IMR-90 (cell line): ENCODE measurements at regions not wholly inside any gene's neighbourhood (a gene's known extent, or its start where the extent isn't known, plus 50 kb on each side); places are given as distances from the start of the nearest gene placed in this dataset.

Experiments
- ATAC-seq: fragments of 200-7000 bp; cut with Tn5 transposase; 2 replicates; pipeline ENCODE4 v1.9.1; 2020; ENCODE audit warnings: low read depth, mild to moderate bottlenecking, moderate library complexity
- BruUV-seq: library from RNA; stranded (reverse); fragments of 400-500 nt; replicated peaks from 2 replicates; lab custom pipeline; 2021; lab: Mats Ljungman, UMichigan
- CTCF ChIA-PET: fragments of 300-600 bp; formaldehyde crosslinking; extraction: SDS; loops from one replicate; lab custom pipeline; 2021; ENCODE audit warnings: antibody characterized with exemption; lab: Yijun Ruan, JAX
- POLR2A ChIA-PET: fragments of 300-600 bp; sonication (Branson Sonifier 250); formaldehyde crosslinking; loops from one replicate; lab custom pipeline; 2022; ENCODE audit warnings: antibody characterized with exemption; ENCODE audit not compliant: unreplicated experiment; lab: Charles Lee
- DNase-seq: peaks from one replicate; pipeline ENCODE4 v3.0.0; 2013
- H2AFZ ChIP-seq: replicated peaks from 2 replicates; pipeline ENCODE3; 2013; ENCODE audit warnings: low read length, mild to moderate bottlenecking; ENCODE audit not compliant: poor library complexity
- H2AK5ac ChIP-seq: 2 replicates; pipeline ENCODE4 v1.6.1; 2013; ENCODE audit warnings: low read depth, low read length, inconsistent platforms
- H2AK9ac ChIP-seq: replicated peaks from 2 replicates; pipeline ENCODE3; 2013; ENCODE audit warnings: mild to moderate bottlenecking, low read depth, low read length, moderate library complexity; ENCODE audit not compliant: poor library complexity
- H2BK120ac ChIP-seq: 2 replicates; pipeline ENCODE4 v1.6.1; 2013; ENCODE audit warnings: low read depth, low read length, inconsistent platforms
- H2BK15ac ChIP-seq: 3 replicates; pipeline ENCODE4 v1.6.1; 2013; ENCODE audit warnings: low read depth, low read length, inconsistent platforms
- H2BK20ac ChIP-seq: 2 replicates; pipeline ENCODE4 v1.6.1; 2013; ENCODE audit warnings: low read depth, mild to moderate bottlenecking, inconsistent platforms, low read length, moderate library complexity
- H2BK5ac ChIP-seq: 2 replicates; pipeline ENCODE4 v1.6.1; 2013; ENCODE audit warnings: mild to moderate bottlenecking, low read depth, low read length, inconsistent platforms; ENCODE audit not compliant: poor library complexity, severe bottlenecking
- H3K14ac ChIP-seq: replicated peaks from 2 replicates; pipeline ENCODE4 v1.6.1; 2013; ENCODE audit warnings: low read depth, low read length, inconsistent platforms
- H3K18ac ChIP-seq: 2 replicates; pipeline ENCODE4 v1.6.1; 2013; ENCODE audit warnings: low read depth, low read length, control low read depth
- H3K23ac ChIP-seq: 2 replicates; pipeline ENCODE4 v1.6.1; 2013; ENCODE audit warnings: low read depth, low read length, inconsistent platforms
- H3K27ac ChIP-seq: 2 replicates; pipeline ENCODE4 v1.5.1; 2013; ENCODE audit warnings: mild to moderate bottlenecking, control low read depth, low read length; ENCODE audit not compliant: insufficient read depth
- H3K27me3 ChIP-seq: 2 replicates; pipeline ENCODE4 v1.6.1; 2013; ENCODE audit warnings: low read length; ENCODE audit not compliant: control insufficient read depth, insufficient read depth
- H3K36me3 ChIP-seq: 2 replicates; pipeline ENCODE4 v1.6.1; 2013; ENCODE audit warnings: low read length, mixed read lengths; ENCODE audit not compliant: control insufficient read depth, insufficient read depth
- H3K4ac ChIP-seq: 2 replicates; pipeline ENCODE4 v1.6.1; 2013; ENCODE audit warnings: low read depth, low read length, inconsistent platforms
- H3K4me1 ChIP-seq: 2 replicates; pipeline ENCODE4 v1.6.1; 2013; ENCODE audit warnings: low read length, mixed read lengths; ENCODE audit not compliant: control insufficient read depth, insufficient read depth
- H3K4me2 ChIP-seq: 2 replicates; pipeline ENCODE4 v1.6.1; 2013; ENCODE audit warnings: low read depth, mild to moderate bottlenecking, control low read depth, low read length, moderate library complexity
- H3K4me3 ChIP-seq: 2 replicates; pipeline ENCODE4 v1.5.1; 2013; ENCODE audit warnings: low read depth, mild to moderate bottlenecking, control low read depth, low read length, moderate library complexity; ENCODE audit not compliant: insufficient read depth
- H3K56ac ChIP-seq: 2 replicates; pipeline ENCODE4 v1.6.1; 2013; ENCODE audit warnings: low read length, inconsistent platforms; ENCODE audit not compliant: insufficient read depth; ENCODE audit errors: extremely low read depth
- H3K79me1 ChIP-seq, 2 experiments: 2 replicates each; pipeline ENCODE4 v1.6.1; 2013; ENCODE audit warnings: low read length in 2 of 2, inconsistent platforms in 1 of 2, low read depth in 1 of 2
- H3K9ac ChIP-seq: 2 replicates; pipeline ENCODE4 v1.6.1; 2013; ENCODE audit warnings: low read depth, low read length, control low read depth
- H3K9me1 ChIP-seq: 2 replicates; pipeline ENCODE4 v1.6.1; 2013; ENCODE audit warnings: low read length, inconsistent platforms; ENCODE audit not compliant: insufficient read depth
- H3K9me3 ChIP-seq: 2 replicates; pipeline ENCODE4 v1.6.1; 2013; ENCODE audit warnings: low read length; ENCODE audit not compliant: control insufficient read depth, insufficient read depth
- H4K20me1 ChIP-seq: 2 replicates; pipeline ENCODE4 v1.6.1; 2013; ENCODE audit warnings: low read length, inconsistent platforms; ENCODE audit not compliant: insufficient read depth
- H4K5ac ChIP-seq: 2 replicates; pipeline ENCODE4 v1.6.1; 2013; ENCODE audit warnings: mild to moderate bottlenecking, low read depth, low read length, control low read depth
- H4K8ac ChIP-seq, 2 experiments: 2 replicates each; pipeline ENCODE4 v1.6.1; 2013; ENCODE audit warnings: low read depth in 2 of 2, low read length in 2 of 2, control low read depth in 1 of 2, inconsistent platforms in 1 of 2
- H4K91ac ChIP-seq: 2 replicates; pipeline ENCODE4 v1.6.1; 2013; ENCODE audit warnings: low read depth, low read length, inconsistent platforms; ENCODE audit not compliant: insufficient read depth
- BHLHE40 ChIP-seq: fragments of 150-350 bp; IDR thresholded peaks from 2 replicates; pipeline ENCODE4 v1.6.1; 2016; ENCODE audit warnings: mild to moderate bottlenecking, low read depth, low read length
- CEBPB ChIP-seq: IDR thresholded peaks from 2 replicates; pipeline ENCODE4 v1.6.1; 2012; ENCODE audit warnings: low read depth, low read length, improper control_type of control experiment
- CHD1 ChIP-seq: IDR thresholded peaks from 2 replicates; pipeline ENCODE4 v1.6.1; 2012; ENCODE audit warnings: low read depth, low read length, improper control_type of control experiment
- CTCF ChIP-seq: conservative IDR thresholded peaks from 2 replicates; pipeline ENCODE4 v1.5.1; 2012; ENCODE audit warnings: mild to moderate bottlenecking, low read depth, low read length, improper control_type of control experiment
- ELK1 ChIP-seq: fragments of 150-350 bp; IDR thresholded peaks from 2 replicates; pipeline ENCODE4 v1.6.1; 2016; ENCODE audit warnings: low read depth, mild to moderate bottlenecking, low read length, moderate library complexity, borderline replicate concordance
- MAFK ChIP-seq: IDR thresholded peaks from 2 replicates; pipeline ENCODE4 v1.6.1; 2012; ENCODE audit warnings: low read depth, low read length, improper control_type of control experiment
- MAZ ChIP-seq: IDR thresholded peaks from 2 replicates; pipeline ENCODE4 v1.6.1; 2012; ENCODE audit warnings: low read depth, mild to moderate bottlenecking, low read length, improper control_type of control experiment, moderate library complexity, borderline replicate concordance
- MXI1 ChIP-seq: IDR thresholded peaks from 2 replicates; pipeline ENCODE4 v1.6.1; 2012; ENCODE audit warnings: low read depth, mild to moderate bottlenecking, low read length, moderate library complexity, borderline replicate concordance
- NFE2L2 ChIP-seq: fragments of 150-350 bp; IDR thresholded peaks from 2 replicates; pipeline ENCODE4 v1.6.1; 2016; ENCODE audit warnings: low read depth, mild to moderate bottlenecking, low read length
- POLR2A ChIP-seq: IDR thresholded peaks from 2 replicates; pipeline ENCODE4 v1.6.1; 2012; ENCODE audit warnings: mild to moderate bottlenecking, low read depth, low read length
- RAD21 ChIP-seq: IDR thresholded peaks from 2 replicates; pipeline ENCODE4 v1.6.1; 2012; ENCODE audit warnings: low read length, improper control_type of control experiment
- RCOR1 ChIP-seq: IDR thresholded peaks from 2 replicates; pipeline ENCODE4 v1.6.1; 2012; ENCODE audit warnings: mild to moderate bottlenecking, low read length, improper control_type of control experiment; ENCODE audit not compliant: insufficient replicate concordance
- RFX5 ChIP-seq: IDR thresholded peaks from 2 replicates; pipeline ENCODE4 v1.8.0; 2012; ENCODE audit warnings: low read depth, mild to moderate bottlenecking, low read length, moderate library complexity
- SMC3 ChIP-seq: fragments of 150-350 bp; IDR thresholded peaks from 2 replicates; pipeline ENCODE4 v1.6.1; 2016; ENCODE audit warnings: low read depth, mild to moderate bottlenecking, antibody characterized with exemption, low read length, moderate library complexity
- WGBS, 2 experiments: methylation state at CpG; one replicate each; pipeline versions ENCODE4 v1.1.5 to v1.1.7; 2013; ENCODE audit warnings: missing lambda C conversion rate in 2 of 2; ENCODE audit not compliant: insufficient read length in 1 of 2; ENCODE audit errors: extremely low coverage in 2 of 2; 5-methylcytosine and 5-hydroxymethylcytosine counted together
- dilution Hi-C: fragments of 300-500 bp; cut with HindIII; formaldehyde crosslinking; loops from one replicate; pipeline ENCODE4 v1.14.3; 2018; ENCODE audit warnings: low sequenced_read_pairs; ENCODE audit not compliant: unreplicated experiment
- in situ Hi-C: fragments of 300-500 bp; cut with MboI; formaldehyde crosslinking; loops from 3 replicates; pipeline ENCODE4 v1.14.3; 2019; ENCODE audit warnings: low sequenced_read_pairs, inconsistent platforms, mixed read lengths
- intact Hi-C: fragments of 100-400 bp; cut with micrococcal nuclease; formaldehyde crosslinking; loops from 2 replicates; pipeline ENCODE4 v1.10.0; 2022

- Histone ChIP-seq H3K79me1 (no peaks in the 10 kb centered on the region), H3K4me2 (no peak overlapping the region), H2AK9ac (no peak overlapping the region), H3K14ac (no peak overlapping the region), H3K27ac (no peak overlapping the region), H3K36me3 (no peaks in the 10 kb centered on the region), H3K18ac (no peak overlapping the region), H3K9me3 (peaks cover 6% of the 10 kb centered on the region), H3K4me3 (no peak overlapping the region), H3K9ac (no peak overlapping the region), H3K56ac (no peak overlapping the region), H3K4ac (no peak overlapping the region), H2AK5ac (no peak overlapping the region), H2BK120ac (no peak overlapping the region), H4K20me1 (no peaks in the 10 kb centered on the region), H4K8ac (no peak overlapping the region), H2BK15ac (no peak overlapping the region), H3K23ac (no peak overlapping the region), H3K4me1 (no peaks in the 10 kb centered on the region), H3K9me1 (no peaks in the 10 kb centered on the region), H4K5ac (no peak overlapping the region), H3K27me3 (no peaks in the 10 kb centered on the region), H2BK5ac (no peak overlapping the region), H4K91ac (no peak overlapping the region), H2AFZ (no peak overlapping the region), H2BK20ac (no peak overlapping the region)
- ChIA-PET POLR2A (no interaction called here), CTCF (no interaction called here)
- ATAC-seq (no peak), DNase-seq (no peak)
- in situ Hi-C loops (no loop called here), intact Hi-C loops (no loop called here), dilution Hi-C loops (no loop called here)
- BruUV-seq, result no TSS peak
- TF ChIP-seq SMC3 (no peak), MXI1 (no peak), CHD1 (no peak), POLR2A (no peak), MAFK (no peak), RFX5 (no peak), RAD21 (no peak), RCOR1 (no peak), MAZ (no peak), CTCF (no peak), BHLHE40 (no peak), NFE2L2 (no peak), CEBPB (no peak), ELK1 (no peak)
- WGBS, 2 experiments, result no CpG with 5 or more reads among the region's 1 CpG
Observed at GRCh38 chr9:106074006-106074405, 379.7 kb downstream of the TMEM38B start.
